IMR-90 (cell line): ENCODE measurements at regions not wholly inside any gene's neighbourhood (a gene's known extent, or its start where the extent isn't known, plus 50 kb on each side); places are given as distances from the start of the nearest gene placed in this dataset.

Source experiments
- ATAC-seq: fragments of 200-7000 bp; cut with Tn5 transposase; 2 replicates; pipeline ENCODE4 v1.9.1; 2020; ENCODE audit warnings: low read depth, mild to moderate bottlenecking, moderate library complexity
- BruUV-seq: library from RNA; stranded (reverse); fragments of 400-500 nt; replicated peaks from 2 replicates; lab custom pipeline; 2021; lab: Mats Ljungman, UMichigan
- CTCF ChIA-PET: fragments of 300-600 bp; formaldehyde crosslinking; extraction: SDS; loops from one replicate; lab custom pipeline; 2021; ENCODE audit warnings: antibody characterized with exemption; lab: Yijun Ruan, JAX
- POLR2A ChIA-PET: fragments of 300-600 bp; sonication (Branson Sonifier 250); formaldehyde crosslinking; loops from one replicate; lab custom pipeline; 2022; ENCODE audit warnings: antibody characterized with exemption; ENCODE audit not compliant: unreplicated experiment; lab: Charles Lee
- DNase-seq: peaks from one replicate; pipeline ENCODE4 v3.0.0; 2013
- H2AFZ ChIP-seq: replicated peaks from 2 replicates; pipeline ENCODE3; 2013; ENCODE audit warnings: low read length, mild to moderate bottlenecking; ENCODE audit not compliant: poor library complexity
- H2AK5ac ChIP-seq: 2 replicates; pipeline ENCODE4 v1.6.1; 2013; ENCODE audit warnings: low read depth, low read length, inconsistent platforms
- H2AK9ac ChIP-seq: replicated peaks from 2 replicates; pipeline ENCODE3; 2013; ENCODE audit warnings: mild to moderate bottlenecking, low read depth, low read length, moderate library complexity; ENCODE audit not compliant: poor library complexity
- H2BK120ac ChIP-seq: 2 replicates; pipeline ENCODE4 v1.6.1; 2013; ENCODE audit warnings: low read depth, low read length, inconsistent platforms
- H2BK15ac ChIP-seq: 3 replicates; pipeline ENCODE4 v1.6.1; 2013; ENCODE audit warnings: low read depth, low read length, inconsistent platforms
- H2BK20ac ChIP-seq: 2 replicates; pipeline ENCODE4 v1.6.1; 2013; ENCODE audit warnings: low read depth, mild to moderate bottlenecking, inconsistent platforms, low read length, moderate library complexity
- H2BK5ac ChIP-seq: 2 replicates; pipeline ENCODE4 v1.6.1; 2013; ENCODE audit warnings: mild to moderate bottlenecking, low read depth, low read length, inconsistent platforms; ENCODE audit not compliant: poor library complexity, severe bottlenecking
- H3K14ac ChIP-seq: replicated peaks from 2 replicates; pipeline ENCODE4 v1.6.1; 2013; ENCODE audit warnings: low read depth, low read length, inconsistent platforms
- H3K18ac ChIP-seq: 2 replicates; pipeline ENCODE4 v1.6.1; 2013; ENCODE audit warnings: low read depth, low read length, control low read depth
- H3K23ac ChIP-seq: 2 replicates; pipeline ENCODE4 v1.6.1; 2013; ENCODE audit warnings: low read depth, low read length, inconsistent platforms
- H3K27ac ChIP-seq: 2 replicates; pipeline ENCODE4 v1.5.1; 2013; ENCODE audit warnings: mild to moderate bottlenecking, control low read depth, low read length; ENCODE audit not compliant: insufficient read depth
- H3K27me3 ChIP-seq: 2 replicates; pipeline ENCODE4 v1.6.1; 2013; ENCODE audit warnings: low read length; ENCODE audit not compliant: control insufficient read depth, insufficient read depth
- H3K36me3 ChIP-seq: 2 replicates; pipeline ENCODE4 v1.6.1; 2013; ENCODE audit warnings: low read length, mixed read lengths; ENCODE audit not compliant: control insufficient read depth, insufficient read depth
- H3K4ac ChIP-seq: 2 replicates; pipeline ENCODE4 v1.6.1; 2013; ENCODE audit warnings: low read depth, low read length, inconsistent platforms
- H3K4me1 ChIP-seq: 2 replicates; pipeline ENCODE4 v1.6.1; 2013; ENCODE audit warnings: low read length, mixed read lengths; ENCODE audit not compliant: control insufficient read depth, insufficient read depth
- H3K4me2 ChIP-seq: 2 replicates; pipeline ENCODE4 v1.6.1; 2013; ENCODE audit warnings: low read depth, mild to moderate bottlenecking, control low read depth, low read length, moderate library complexity
- H3K4me3 ChIP-seq: 2 replicates; pipeline ENCODE4 v1.5.1; 2013; ENCODE audit warnings: low read depth, mild to moderate bottlenecking, control low read depth, low read length, moderate library complexity; ENCODE audit not compliant: insufficient read depth
- H3K56ac ChIP-seq: 2 replicates; pipeline ENCODE4 v1.6.1; 2013; ENCODE audit warnings: low read length, inconsistent platforms; ENCODE audit not compliant: insufficient read depth; ENCODE audit errors: extremely low read depth
- H3K79me1 ChIP-seq, 2 experiments: 2 replicates each; pipeline ENCODE4 v1.6.1; 2013; ENCODE audit warnings: low read length in 2 of 2, inconsistent platforms in 1 of 2, low read depth in 1 of 2
- H3K9ac ChIP-seq: 2 replicates; pipeline ENCODE4 v1.6.1; 2013; ENCODE audit warnings: low read depth, low read length, control low read depth
- H3K9me1 ChIP-seq: 2 replicates; pipeline ENCODE4 v1.6.1; 2013; ENCODE audit warnings: low read length, inconsistent platforms; ENCODE audit not compliant: insufficient read depth
- H3K9me3 ChIP-seq: 2 replicates; pipeline ENCODE4 v1.6.1; 2013; ENCODE audit warnings: low read length; ENCODE audit not compliant: control insufficient read depth, insufficient read depth
- H4K20me1 ChIP-seq: 2 replicates; pipeline ENCODE4 v1.6.1; 2013; ENCODE audit warnings: low read length, inconsistent platforms; ENCODE audit not compliant: insufficient read depth
- H4K5ac ChIP-seq: 2 replicates; pipeline ENCODE4 v1.6.1; 2013; ENCODE audit warnings: mild to moderate bottlenecking, low read depth, low read length, control low read depth
- H4K8ac ChIP-seq, 2 experiments: 2 replicates each; pipeline ENCODE4 v1.6.1; 2013; ENCODE audit warnings: low read depth in 2 of 2, low read length in 2 of 2, control low read depth in 1 of 2, inconsistent platforms in 1 of 2
- H4K91ac ChIP-seq: 2 replicates; pipeline ENCODE4 v1.6.1; 2013; ENCODE audit warnings: low read depth, low read length, inconsistent platforms; ENCODE audit not compliant: insufficient read depth
- CEBPB ChIP-seq: IDR thresholded peaks from 2 replicates; pipeline ENCODE4 v1.6.1; 2012; ENCODE audit warnings: low read depth, low read length, improper control_type of control experiment
- FOS ChIP-seq: fragments of 150-350 bp; IDR thresholded peaks from 2 replicates; pipeline ENCODE4 v1.6.1; 2016; ENCODE audit warnings: low read depth, low read length
- MAFK ChIP-seq: IDR thresholded peaks from 2 replicates; pipeline ENCODE4 v1.6.1; 2012; ENCODE audit warnings: low read depth, low read length, improper control_type of control experiment
- MAZ ChIP-seq: IDR thresholded peaks from 2 replicates; pipeline ENCODE4 v1.6.1; 2012; ENCODE audit warnings: low read depth, mild to moderate bottlenecking, low read length, improper control_type of control experiment, moderate library complexity, borderline replicate concordance
- MXI1 ChIP-seq: IDR thresholded peaks from 2 replicates; pipeline ENCODE4 v1.6.1; 2012; ENCODE audit warnings: low read depth, mild to moderate bottlenecking, low read length, moderate library complexity, borderline replicate concordance
- RFX5 ChIP-seq: IDR thresholded peaks from 2 replicates; pipeline ENCODE4 v1.8.0; 2012; ENCODE audit warnings: low read depth, mild to moderate bottlenecking, low read length, moderate library complexity
- USF2 ChIP-seq: fragments of 150-350 bp; IDR thresholded peaks from 2 replicates; pipeline ENCODE4 v1.6.1; 2017; ENCODE audit warnings: mild to moderate bottlenecking, antibody characterized with exemption, low read length, low read depth
- WGBS, 2 experiments: methylation state at CpG; one replicate each; pipeline versions ENCODE4 v1.1.5 to v1.1.7; 2013; ENCODE audit warnings: missing lambda C conversion rate in 2 of 2; ENCODE audit not compliant: insufficient read length in 1 of 2; ENCODE audit errors: extremely low coverage in 2 of 2; 5-methylcytosine and 5-hydroxymethylcytosine counted together
- dilution Hi-C: fragments of 300-500 bp; cut with HindIII; formaldehyde crosslinking; loops from one replicate; pipeline ENCODE4 v1.14.3; 2018; ENCODE audit warnings: low sequenced_read_pairs; ENCODE audit not compliant: unreplicated experiment
- in situ Hi-C: fragments of 300-500 bp; cut with MboI; formaldehyde crosslinking; loops from 3 replicates; pipeline ENCODE4 v1.14.3; 2019; ENCODE audit warnings: low sequenced_read_pairs, inconsistent platforms, mixed read lengths
- intact Hi-C: fragments of 100-400 bp; cut with micrococcal nuclease; formaldehyde crosslinking; loops from 2 replicates; pipeline ENCODE4 v1.10.0; 2022

- peaks cover 7% of the 10 kb centered on the region for H3K9me3 ChIP-seq
- WGBS, 2 experiments = no CpG with 5 or more reads among the region's 4 CpGs
- H2AK5ac ChIP-seq = no peak overlapping the region
- TF ChIP-seq FOS (no peak), MAZ (no peak), MAFK (peak; percentile 72), USF2 (no peak), CEBPB (no peak), MXI1 (no peak), RFX5 (no peak)
- POLR2A ChIA-PET = no interaction called here
- H3K9ac ChIP-seq = no peak overlapping the region
- in situ Hi-C loops (no loop called here), dilution Hi-C loops (no loop called here), intact Hi-C loops (no loop called here)
- no peak overlapping the region for H2AK9ac ChIP-seq
- H2BK5ac ChIP-seq = no peak overlapping the region
- no peak overlapping the region for H3K23ac ChIP-seq
- no peak overlapping the region for H3K4me2 ChIP-seq
- H3K18ac ChIP-seq = no peak overlapping the region
- no peak overlapping the region for H3K14ac ChIP-seq
- no peak overlapping the region for H3K56ac ChIP-seq
- no peak overlapping the region for H2BK20ac ChIP-seq
- H2BK15ac ChIP-seq = no peak overlapping the region
- no TSS peak for BruUV-seq
- H3K4me3 ChIP-seq = no peak overlapping the region
- no peak overlapping the region for H3K27ac ChIP-seq
- no peak overlapping the region for H3K4ac ChIP-seq
- DNase-seq = no peak
- no peak overlapping the region for H4K8ac ChIP-seq
- no peaks in the 10 kb centered on the region for H3K79me1 ChIP-seq
- H3K4me1 ChIP-seq = no peaks in the 10 kb centered on the region
- no peaks in the 10 kb centered on the region for H4K20me1 ChIP-seq
- CTCF ChIA-PET = no interaction called here
- H2AFZ ChIP-seq = no peak overlapping the region
- H3K27me3 ChIP-seq = no peaks in the 10 kb centered on the region
- no peaks in the 10 kb centered on the region for H3K9me1 ChIP-seq
- H2BK120ac ChIP-seq = no peak overlapping the region
- H4K91ac ChIP-seq = no peak overlapping the region
- no peak overlapping the region for H4K5ac ChIP-seq
- no peaks in the 10 kb centered on the region for H3K36me3 ChIP-seq
- ATAC-seq = no peak
These were observed 229.4 kb downstream of the SI start for GRCh38 chr3:164848923-164849322.
